Peyer's patch (tissue), 4 donors: ENCODE measurements at regions not wholly inside any gene's neighbourhood (a gene's known extent, or its start where the extent isn't known, plus 50 kb on each side); places are given as distances from the start of the nearest gene placed in this dataset.

Experiments
- POLR2A ChIP-seq, 2 donors: fragments of 450-650 bp; IDR thresholded peaks; one replicate each; pipeline ENCODE4 v1.5.1; 2017; ENCODE audit warnings: antibody characterized with exemption in 2 of 2, mild to moderate bottlenecking in 2 of 2, moderate library complexity in 2 of 2
- TF ChIP-seq, protein P1 (sequence below), 6 experiments: fragments of 450-650 bp in 4 of 6; fragments of 200-600 bp in 2 of 6; sonication (generic) in 1 of 6; IDR thresholded peaks; one replicate each; pipeline ENCODE4 v1.5.1; 2017 to 2019; ENCODE audit warnings: antibody characterized with exemption in 6 of 6, mild to moderate bottlenecking in 3 of 6, moderate library complexity in 1 of 6

- TF ChIP-seq, protein P1, sequence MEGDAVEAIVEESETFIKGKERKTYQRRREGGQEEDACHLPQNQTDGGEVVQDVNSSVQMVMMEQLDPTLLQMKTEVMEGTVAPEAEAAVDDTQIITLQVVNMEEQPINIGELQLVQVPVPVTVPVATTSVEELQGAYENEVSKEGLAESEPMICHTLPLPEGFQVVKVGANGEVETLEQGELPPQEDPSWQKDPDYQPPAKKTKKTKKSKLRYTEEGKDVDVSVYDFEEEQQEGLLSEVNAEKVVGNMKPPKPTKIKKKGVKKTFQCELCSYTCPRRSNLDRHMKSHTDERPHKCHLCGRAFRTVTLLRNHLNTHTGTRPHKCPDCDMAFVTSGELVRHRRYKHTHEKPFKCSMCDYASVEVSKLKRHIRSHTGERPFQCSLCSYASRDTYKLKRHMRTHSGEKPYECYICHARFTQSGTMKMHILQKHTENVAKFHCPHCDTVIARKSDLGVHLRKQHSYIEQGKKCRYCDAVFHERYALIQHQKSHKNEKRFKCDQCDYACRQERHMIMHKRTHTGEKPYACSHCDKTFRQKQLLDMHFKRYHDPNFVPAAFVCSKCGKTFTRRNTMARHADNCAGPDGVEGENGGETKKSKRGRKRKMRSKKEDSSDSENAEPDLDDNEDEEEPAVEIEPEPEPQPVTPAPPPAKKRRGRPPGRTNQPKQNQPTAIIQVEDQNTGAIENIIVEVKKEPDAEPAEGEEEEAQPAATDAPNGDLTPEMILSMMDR (IDR thresholded peaks at IDR 0.05) = peak in 4 of 6 experiments; percentile 40 to 48 (median 42)
- TF ChIP-seq POLR2A (IDR thresholded peaks at IDR 0.05) = no peak
Observed at GRCh38 chr4:174156239-174156826, 127.1 kb downstream of the FBXO8 start.
